T-helper 2 cell (primary cell): ENCODE measurements at regions not wholly inside any gene's neighbourhood (a gene's known extent, or its start where the extent isn't known, plus 50 kb on each side); places are given as distances from the start of the nearest gene placed in this dataset.
A peak's percentile ranks its signal among the peaks of the same experiment; 100 is the strongest.

Experiments used
- DNase-seq, 5 experiments: peaks; one replicate each; pipeline versions ENCODE4 v3.0.0 to v3.0.0-alpha.2; 2012 to 2022

- no peak for DNase-seq
Measured at GRCh38 chr2:234592541-234592940, 95.7 kb upstream of the ARL4C start.

- DNase-seq: no peak
Measured at GRCh38 chr2:234590076-234590475, 93.2 kb upstream of the ARL4C start.

GRCh38 chr2:234588054-234588430, 91.2 kb upstream of the ARL4C start:
- no peak for DNase-seq

GRCh38 chr2:234587341-234588053, 90.6 kb upstream of the ARL4C start:
- no peak for DNase-seq

- no peak for DNase-seq
Measured at GRCh38 chr2:234583331-234583730, 86.5 kb upstream of the ARL4C start.

- DNase-seq: no peak
Measured at GRCh38 chr2:234580686-234581085, 83.8 kb upstream of the ARL4C start.

GRCh38 chr2:234579231-234579962, 82.5 kb upstream of the ARL4C start:
- DNase-seq: no peak

- DNase-seq: no peak
Measured at GRCh38 chr2:234578389-234578788, 81.5 kb upstream of the ARL4C start.

GRCh38 chr2:234577191-234577590, 80.3 kb upstream of the ARL4C start:
- DNase-seq: no peak

- no peak for DNase-seq
Measured at GRCh38 chr2:234571620-234572407, 74.9 kb upstream of the ARL4C start.

GRCh38 chr2:234570476-234570875, 73.6 kb upstream of the ARL4C start:
- DNase-seq: no peak

GRCh38 chr2:234569776-234570430, 73.0 kb upstream of the ARL4C start:
- no peak for DNase-seq

GRCh38 chr2:234566622-234567021, 69.7 kb upstream of the ARL4C start:
- DNase-seq: no peak

GRCh38 chr2:234565842-234566619, 69.2 kb upstream of the ARL4C start:
- DNase-seq: no peak

GRCh38 chr2:234565201-234565600, 68.3 kb upstream of the ARL4C start:
- no peak for DNase-seq

- no peak for DNase-seq
Measured at GRCh38 chr2:234564699-234565098, 67.8 kb upstream of the ARL4C start.

- DNase-seq: no peak
Measured at GRCh38 chr2:234559609-234560008, 62.7 kb upstream of the ARL4C start.

GRCh38 chr2:234558642-234559041, 61.8 kb upstream of the ARL4C start:
- DNase-seq: no peak

- no peak for DNase-seq
Measured at GRCh38 chr2:234556848-234557573, 60.1 kb upstream of the ARL4C start.

GRCh38 chr2:234555616-234556249, 58.9 kb upstream of the ARL4C start:
- peak in 1 of 5 experiments; percentile 34 for DNase-seq

GRCh38 chr2:234555161-234555560, 58.3 kb upstream of the ARL4C start:
- no peak for DNase-seq
